ENCODE measurements at regions not wholly inside any gene's neighbourhood (a gene's known extent, or its start where the extent isn't known, plus 50 kb on each side); places are given as distances from the start of the nearest gene placed in this dataset.

DNA sequence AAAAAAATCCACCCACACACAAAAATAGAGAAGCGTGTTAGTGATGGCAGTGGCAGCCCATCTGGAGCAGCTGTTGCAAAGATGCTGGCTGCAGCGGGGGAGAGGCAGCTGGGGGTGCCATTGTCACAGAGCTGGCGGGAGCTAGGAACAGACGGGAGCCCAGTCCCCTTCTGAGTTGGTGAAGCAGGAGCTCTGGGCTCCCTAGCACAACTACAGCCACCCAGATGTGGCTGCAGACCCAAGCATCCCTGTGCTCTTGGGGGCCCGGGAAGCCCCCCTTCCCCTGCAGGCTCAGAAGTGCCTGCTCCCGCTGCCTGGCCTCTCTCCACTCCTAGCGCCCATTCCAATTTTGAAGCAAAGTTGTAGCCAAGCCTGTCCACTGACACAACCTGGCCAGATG is 366.6 kb upstream of the MC4R start:
- intact Hi-C loops (cut with DNase I) = no loop called here
- no peak for DNase-seq (ENCODE audit: low spot score)

- intact Hi-C loops (cut with DNase I) = no loop called here
- DNase-seq (ENCODE audit: low spot score) = no peak
Observed at GRCh38 chr18:60740313-60740712, 367.7 kb upstream of the MC4R start.

DNA sequence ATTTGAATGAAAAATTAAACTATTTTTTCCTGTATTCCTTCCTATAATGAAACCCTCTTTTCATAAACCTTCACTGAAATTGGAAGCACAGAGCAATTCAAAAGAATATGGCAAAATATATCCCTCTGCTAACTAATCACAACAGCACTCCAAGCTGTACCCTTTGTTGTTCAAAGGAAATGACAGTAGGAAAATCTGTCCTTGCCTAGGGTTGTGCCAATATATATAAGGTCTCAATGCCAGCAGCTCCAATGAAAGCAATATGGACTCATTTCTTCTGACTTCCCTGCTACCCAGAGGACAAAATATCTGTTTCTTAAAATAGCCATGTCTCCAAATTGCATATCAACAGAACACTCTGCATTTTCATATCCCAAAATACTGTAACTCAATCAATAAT is 373.9 kb upstream of the MC4R start:
- intact Hi-C loops (cut with DNase I) = no loop called here

GRCh38 chr18:60746919-60747318 is 374.3 kb upstream of the MC4R start:
- intact Hi-C loops (cut with DNase I) = no loop called here
- DNase-seq (ENCODE audit: low spot score) = no peak

More for the DNA sequence above, 373.9 kb upstream of the MC4R start:
- DNase-seq (ENCODE audit: low spot score) = no peak

- intact Hi-C loops (cut with DNase I) = no loop called here
- DNase-seq (ENCODE audit: low spot score) = no peak
Observed at GRCh38 chr18:60753753-60754152, 381.2 kb upstream of the MC4R start.

DNA sequence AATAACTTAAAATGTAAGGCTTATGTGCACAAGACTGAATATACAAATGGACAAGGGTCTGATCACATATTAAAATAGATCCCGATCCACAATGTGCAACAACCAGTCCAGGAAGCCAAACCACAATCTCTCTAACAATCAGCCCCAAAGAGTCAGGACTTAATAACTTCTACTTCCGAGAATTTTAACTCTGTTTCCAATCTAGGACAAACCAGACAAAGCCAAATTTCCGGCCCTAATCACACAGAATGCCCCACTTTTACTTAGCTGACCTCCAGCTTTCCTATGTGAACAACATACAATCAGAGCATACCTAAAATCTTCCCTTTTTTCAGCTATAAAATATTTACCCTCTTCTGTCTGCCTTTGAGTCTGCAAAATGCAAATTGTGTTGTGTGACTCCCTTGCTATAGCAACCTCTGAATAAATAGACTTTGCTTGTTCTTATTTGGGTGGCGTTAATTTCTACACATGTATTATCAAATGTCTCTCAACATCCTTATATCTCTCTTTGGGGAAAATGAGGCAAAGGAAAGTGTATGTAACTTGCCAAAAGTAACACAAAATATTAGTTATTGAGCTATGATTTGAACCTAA is 381.9 kb upstream of the MC4R start:
- intact Hi-C loops (cut with DNase I) = no loop called here
- no peak for DNase-seq (ENCODE audit: low spot score)

DNA sequence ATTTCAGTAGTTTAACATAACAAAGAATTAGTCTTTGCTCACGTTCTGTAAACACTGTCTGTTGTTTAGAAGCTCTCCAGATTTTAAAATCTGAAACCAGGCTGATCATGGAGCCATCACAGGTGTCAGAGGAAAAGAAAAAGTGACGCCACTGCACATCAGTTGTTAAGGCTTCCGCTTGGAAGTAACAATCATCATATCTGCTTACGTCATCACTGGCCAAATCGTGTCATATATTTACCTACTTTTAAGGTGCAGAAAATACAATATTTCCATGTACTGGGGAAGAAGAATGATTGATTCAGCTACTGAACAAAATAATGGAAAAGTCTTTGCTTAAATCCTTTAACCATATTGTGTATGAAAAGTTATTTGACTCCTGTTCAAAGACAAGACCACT is 382.6 kb upstream of the MC4R start:
- no peak for DNase-seq (ENCODE audit: low spot score)
- intact Hi-C loops (cut with DNase I) = no loop called here

GRCh38 chr18:60775978-60776377 is 403.4 kb upstream of the MC4R start:
- intact Hi-C loops (cut with DNase I) = no loop called here
- DNase-seq (ENCODE audit: low spot score) = no peak

- no peak for DNase-seq (ENCODE audit: low spot score)
- intact Hi-C loops (cut with DNase I) = no loop called here
Observed at GRCh38 chr18:60784161-60784560, 411.6 kb upstream of the MC4R start.

- DNase-seq (ENCODE audit: low spot score) = no peak
- intact Hi-C loops (cut with DNase I) = loop anchor here in 1 of 2 donors (10.0 kb wide), 1 partner anchor 700 kb away; no protein-coding TSS in a partner anchor
Observed at GRCh38 chr18:60794802-60795201, 422.2 kb upstream of the MC4R start.

GRCh38 chr18:60804415-60804814 is 431.8 kb upstream of the MC4R start:
- intact Hi-C loops (cut with DNase I) = no loop called here
- DNase-seq (ENCODE audit: low spot score) = no peak

GRCh38 chr18:60809937-60810336 is 437.4 kb upstream of the MC4R start:
- intact Hi-C loops (cut with DNase I) = loop anchor here in 1 of 2 donors (5.0 kb wide), 1 partner anchor 108 kb away; no protein-coding TSS in a partner anchor
- no peak for DNase-seq (ENCODE audit: low spot score)

DNA sequence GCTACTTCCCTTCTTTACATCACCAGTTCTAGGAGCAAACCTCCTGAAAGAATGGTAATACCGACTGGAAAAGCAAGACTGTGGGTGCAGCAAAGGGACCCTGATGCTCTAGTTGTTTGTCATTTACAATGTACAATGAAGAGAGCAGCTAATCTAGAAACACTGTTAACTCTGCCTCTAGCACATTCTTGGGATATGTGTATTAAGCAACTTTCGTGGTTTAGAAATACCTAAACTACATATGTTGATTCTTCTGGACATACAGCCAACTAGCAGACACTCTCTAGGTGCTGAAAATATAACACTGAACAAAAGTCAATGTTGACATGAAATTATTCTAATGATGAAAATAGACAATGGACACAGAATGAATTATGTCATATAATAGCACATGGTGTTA is 440.3 kb upstream of the MC4R start:
- intact Hi-C loops (cut with DNase I) = loop anchor here in 1 of 2 donors (5.0 kb wide), 1 partner anchor 111 kb away; no protein-coding TSS in a partner anchor

DNA sequence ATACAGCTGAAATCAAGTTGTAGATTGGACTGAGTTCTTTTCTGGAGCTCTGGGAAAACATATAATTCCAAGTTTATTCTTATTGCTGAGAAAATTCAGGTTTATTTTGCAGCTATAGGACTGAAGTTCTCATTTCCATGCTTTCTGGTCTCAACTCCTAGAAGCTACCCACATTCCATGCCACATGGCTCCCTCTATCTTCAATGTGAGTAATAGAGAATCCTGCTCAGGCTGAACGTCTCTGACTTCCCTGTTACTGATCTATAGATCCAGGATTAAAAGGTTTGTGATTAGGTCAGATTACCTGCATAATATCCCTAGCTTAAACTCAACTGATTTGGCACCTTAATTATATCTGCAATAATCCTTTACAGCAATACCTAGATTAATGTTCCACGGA is 453.8 kb upstream of the MC4R start:
- no peak for DNase-seq (ENCODE audit: low spot score)
- intact Hi-C loops (cut with DNase I) = no loop called here

More for the DNA sequence above, 440.3 kb upstream of the MC4R start:
- no peak for DNase-seq (ENCODE audit: low spot score)

DNA sequence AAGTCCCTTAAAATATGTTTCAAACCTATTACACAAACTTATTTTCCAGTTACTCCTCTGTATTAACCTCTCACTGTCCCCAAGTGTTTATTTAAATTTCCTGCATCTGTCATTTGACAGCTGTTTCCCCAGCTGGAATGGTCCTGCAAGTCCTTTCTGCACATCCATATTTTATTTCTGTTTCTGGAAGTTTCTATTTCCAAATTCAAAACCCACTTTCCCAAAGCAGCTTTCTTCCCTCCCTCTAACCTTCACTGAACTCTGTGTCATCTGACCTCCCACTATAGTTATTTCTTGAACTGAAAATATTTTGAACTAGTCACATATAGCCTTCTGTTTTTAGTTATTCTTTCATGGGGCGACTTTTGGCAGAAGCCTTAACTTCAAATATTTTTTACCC is 459.4 kb upstream of the MC4R start:
- intact Hi-C loops (cut with DNase I) = no loop called here
- DNase-seq (ENCODE audit: low spot score) = no peak

GRCh38 chr18:60838677-60839076 is 466.1 kb upstream of the MC4R start:
- no peak for DNase-seq (ENCODE audit: low spot score)
- intact Hi-C loops (cut with DNase I) = no loop called here

DNA sequence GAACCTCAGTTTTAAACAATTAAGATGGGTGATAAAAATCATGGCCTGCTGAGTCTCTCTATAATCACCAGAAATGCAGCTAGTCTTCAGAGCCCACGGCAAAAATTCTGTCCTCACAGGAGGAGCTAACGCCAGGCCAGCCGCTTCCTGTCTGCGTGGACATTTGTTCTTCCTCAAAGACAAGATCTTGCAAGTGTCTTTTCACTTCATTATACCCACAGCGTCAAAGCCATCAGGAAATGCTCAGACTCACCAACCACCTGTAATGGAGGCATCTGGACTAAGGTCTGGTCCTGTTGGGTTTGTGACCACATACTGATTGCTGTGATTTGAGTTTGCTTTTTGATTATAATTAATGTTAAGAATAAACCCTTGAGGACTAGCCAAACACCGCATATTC is 473.8 kb upstream of the MC4R start:
- intact Hi-C loops (cut with DNase I) = no loop called here
- DNase-seq (ENCODE audit: low spot score) = no peak

GRCh38 chr18:60847517-60847916 is 474.9 kb upstream of the MC4R start:
- intact Hi-C loops (cut with DNase I) = no loop called here
- no peak for DNase-seq (ENCODE audit: low spot score)

- DNase-seq (ENCODE audit: low spot score) = no peak
- intact Hi-C loops (cut with DNase I) = no loop called here
Observed at GRCh38 chr18:60861575-60861974, 471.7 kb upstream of the CDH20 start.

DNA sequence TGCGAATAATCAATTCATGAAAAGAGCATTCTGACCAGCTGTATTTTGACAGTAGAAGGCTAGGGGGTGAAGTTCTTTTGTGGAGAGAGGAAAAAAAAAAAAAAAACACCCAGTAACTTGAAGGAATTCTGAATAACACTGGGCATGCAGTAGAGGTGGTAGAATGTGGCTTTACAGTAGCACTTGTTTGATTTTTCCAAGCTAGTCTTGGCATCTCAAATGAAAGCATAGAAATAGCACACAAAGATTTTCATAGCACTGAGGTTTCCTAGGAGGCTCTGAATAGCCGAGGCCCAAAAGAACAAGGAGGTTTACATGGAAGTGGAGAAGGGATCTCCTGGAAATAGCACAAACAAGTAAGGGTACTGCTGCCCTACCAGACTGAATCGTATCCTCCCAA is 470.2 kb upstream of the CDH20 start:
- DNase-seq (ENCODE audit: low spot score) = no peak
- intact Hi-C loops (cut with DNase I) = no loop called here

- DNase-seq (ENCODE audit: low spot score) = no peak
- intact Hi-C loops (cut with DNase I) = no loop called here
Observed at GRCh38 chr18:60865801-60866200, 467.4 kb upstream of the CDH20 start.
